Adipocyte (in vitro differentiated cells): ENCODE measurements at regions not wholly inside any gene's neighbourhood (a gene's known extent, or its start where the extent isn't known, plus 50 kb on each side); places are given as distances from the start of the nearest gene placed in this dataset.

Experiments used
- DNase-seq: peaks from one replicate; pipeline ENCODE4 v3.0.0-alpha.2; 2015; ENCODE audit warnings: low read depth
- H3K27me3 ChIP-seq: replicated peaks from 2 replicates; pipeline ENCODE4 v1.7.0; 2013; ENCODE audit warnings: mild to moderate bottlenecking, low read length, moderate library complexity; ENCODE audit not compliant: control insufficient read depth, insufficient read depth
- H3K36me3 ChIP-seq: 2 replicates; pipeline ENCODE4 v1.7.0; 2013; ENCODE audit warnings: low read length, mild to moderate bottlenecking, moderate library complexity; ENCODE audit not compliant: control insufficient read depth, insufficient read depth, severe bottlenecking
- H3K4me1 ChIP-seq: 2 replicates; pipeline ENCODE4 v1.7.0; 2013; ENCODE audit warnings: mild to moderate bottlenecking, low read length, moderate library complexity; ENCODE audit not compliant: control insufficient read depth, insufficient read depth
- H3K4me3 ChIP-seq: 2 replicates; pipeline ENCODE4 v1.7.0; 2013; ENCODE audit warnings: mild to moderate bottlenecking, low read length, moderate library complexity
- H3K9ac ChIP-seq: 2 replicates; pipeline ENCODE4 v1.7.0; 2013; ENCODE audit warnings: mild to moderate bottlenecking, low read length, moderate library complexity
- H3K9me3 ChIP-seq: 2 replicates; pipeline ENCODE4 v1.7.0; 2013; ENCODE audit warnings: mild to moderate bottlenecking, low read length, moderate library complexity; ENCODE audit not compliant: control insufficient read depth

- H3K4me1 ChIP-seq, result peaks cover 3% of the 10 kb centered on the region
- H3K27me3 ChIP-seq, result peaks cover 17% of the 10 kb centered on the region
- DNase-seq, result no peak
- no peak overlapping the region for H3K9ac ChIP-seq
- H3K9me3 ChIP-seq, result peaks cover 7% of the 10 kb centered on the region
- H3K36me3 ChIP-seq, result no peaks in the 10 kb centered on the region
- no peak overlapping the region for H3K4me3 ChIP-seq
Observed at GRCh38 chr10:2917926-2918325, 149.4 kb upstream of the PFKP start.

GRCh38 chr10:2915412-2915811, 151.9 kb upstream of the PFKP start:
- H3K9ac ChIP-seq, result no peak overlapping the region
- H3K4me3 ChIP-seq, result no peak overlapping the region
- no peak for DNase-seq
- H3K27me3 ChIP-seq, result peaks cover 29% of the 10 kb centered on the region
- H3K9me3 ChIP-seq, result peaks cover 7% of the 10 kb centered on the region
- H3K4me1 ChIP-seq, result peaks cover 3% of the 10 kb centered on the region
- no peaks in the 10 kb centered on the region for H3K36me3 ChIP-seq

GRCh38 chr10:2914741-2915140, 152.6 kb upstream of the PFKP start:
- Histone ChIP-seq H3K9me3 (peaks cover 3% of the 10 kb centered on the region), H3K9ac (no peak overlapping the region), H3K27me3 (peaks cover 29% of the 10 kb centered on the region), H3K36me3 (no peaks in the 10 kb centered on the region), H3K4me1 (peaks cover 3% of the 10 kb centered on the region), H3K4me3 (no peak overlapping the region)
- DNase-seq, result no peak

GRCh38 chr10:2913474-2913873, 153.9 kb upstream of the PFKP start:
- no peak for DNase-seq
- Histone ChIP-seq H3K4me3 (no peak overlapping the region), H3K36me3 (no peaks in the 10 kb centered on the region), H3K4me1 (no peaks in the 10 kb centered on the region), H3K27me3 (peaks cover 36% of the 10 kb centered on the region), H3K9me3 (no peaks in the 10 kb centered on the region), H3K9ac (no peak overlapping the region)

- no peaks in the 10 kb centered on the region for H3K9me3 ChIP-seq
- H3K4me1 ChIP-seq, result no peaks in the 10 kb centered on the region
- H3K36me3 ChIP-seq, result no peaks in the 10 kb centered on the region
- no peak overlapping the region for H3K4me3 ChIP-seq
- no peak overlapping the region for H3K9ac ChIP-seq
- H3K27me3 ChIP-seq, result peaks cover 39% of the 10 kb centered on the region
- DNase-seq, result no peak
Observed at GRCh38 chr10:2910656-2911055, 156.7 kb upstream of the PFKP start.

- H3K4me1 ChIP-seq, result no peaks in the 10 kb centered on the region
- H3K9ac ChIP-seq, result no peak overlapping the region
- H3K27me3 ChIP-seq, result peaks cover 39% of the 10 kb centered on the region
- no peak for DNase-seq
- H3K36me3 ChIP-seq, result no peaks in the 10 kb centered on the region
- H3K4me3 ChIP-seq, result no peak overlapping the region
- no peaks in the 10 kb centered on the region for H3K9me3 ChIP-seq
Observed at GRCh38 chr10:2909921-2910320, 157.4 kb upstream of the PFKP start.

GRCh38 chr10:2908851-2909630, 158.3 kb upstream of the PFKP start:
- H3K27me3 ChIP-seq, result peaks cover 40% of the 10 kb centered on the region
- H3K36me3 ChIP-seq, result no peaks in the 10 kb centered on the region
- no peaks in the 10 kb centered on the region for H3K9me3 ChIP-seq
- H3K4me3 ChIP-seq, result no peak overlapping the region
- no peak overlapping the region for H3K9ac ChIP-seq
- no peak for DNase-seq
- H3K4me1 ChIP-seq, result no peaks in the 10 kb centered on the region

GRCh38 chr10:2906974-2907373, 160.4 kb upstream of the PFKP start:
- Histone ChIP-seq H3K9me3 (no peaks in the 10 kb centered on the region), H3K27me3 (peaks cover 33% of the 10 kb centered on the region), H3K4me1 (no peaks in the 10 kb centered on the region), H3K4me3 (no peak overlapping the region), H3K9ac (no peak overlapping the region), H3K36me3 (no peaks in the 10 kb centered on the region)
- DNase-seq, result no peak

DNA sequence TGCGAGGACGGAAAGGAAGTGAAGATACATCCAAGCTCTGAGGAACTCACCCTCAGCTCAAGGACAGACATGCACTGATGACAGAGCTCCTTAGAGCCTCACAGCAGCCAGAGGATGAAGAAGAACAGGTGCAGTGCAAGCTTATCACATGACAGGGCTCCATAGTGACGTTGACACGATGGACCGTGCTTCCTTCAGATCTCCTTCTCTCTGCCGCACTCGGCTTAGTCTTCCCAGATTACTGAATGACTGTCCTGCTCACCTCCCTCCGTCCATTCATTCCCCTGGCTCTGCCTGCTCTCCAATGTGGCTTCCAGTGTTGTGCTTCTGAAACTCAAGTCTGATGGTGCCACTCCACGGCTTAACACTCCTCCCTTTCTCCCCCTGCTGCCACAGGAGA, 161.5 kb upstream of the PFKP start:
- Histone ChIP-seq H3K27me3 (peaks cover 31% of the 10 kb centered on the region), H3K4me1 (no peaks in the 10 kb centered on the region), H3K9me3 (no peaks in the 10 kb centered on the region), H3K36me3 (no peaks in the 10 kb centered on the region), H3K9ac (no peak overlapping the region), H3K4me3 (no peak overlapping the region)
- DNase-seq, result no peak

DNA sequence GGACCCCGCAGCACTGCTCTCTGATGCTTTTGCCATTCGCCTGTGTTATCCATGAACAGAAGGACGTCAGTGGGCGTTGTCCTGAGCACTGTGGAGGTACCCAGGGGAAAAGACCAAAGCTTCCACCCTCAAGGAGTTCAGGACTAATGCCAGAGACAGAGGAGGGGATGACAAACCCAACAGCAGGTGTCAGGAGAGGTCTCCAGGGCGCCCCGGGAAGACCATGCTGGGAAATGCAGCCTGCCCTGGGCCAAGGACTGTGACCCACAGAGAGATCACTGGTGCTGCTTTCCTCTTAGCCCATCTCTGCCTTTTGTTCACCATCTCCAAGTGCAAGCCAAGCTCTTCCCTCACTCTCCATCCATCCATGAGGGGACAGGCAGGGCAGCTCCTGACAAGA, 166.8 kb upstream of the PFKP start:
- Histone ChIP-seq H3K27me3 (peaks cover 31% of the 10 kb centered on the region), H3K9ac (no peak overlapping the region), H3K4me1 (no peaks in the 10 kb centered on the region), H3K4me3 (no peak overlapping the region), H3K9me3 (no peaks in the 10 kb centered on the region), H3K36me3 (no peaks in the 10 kb centered on the region)
- no peak for DNase-seq

DNA sequence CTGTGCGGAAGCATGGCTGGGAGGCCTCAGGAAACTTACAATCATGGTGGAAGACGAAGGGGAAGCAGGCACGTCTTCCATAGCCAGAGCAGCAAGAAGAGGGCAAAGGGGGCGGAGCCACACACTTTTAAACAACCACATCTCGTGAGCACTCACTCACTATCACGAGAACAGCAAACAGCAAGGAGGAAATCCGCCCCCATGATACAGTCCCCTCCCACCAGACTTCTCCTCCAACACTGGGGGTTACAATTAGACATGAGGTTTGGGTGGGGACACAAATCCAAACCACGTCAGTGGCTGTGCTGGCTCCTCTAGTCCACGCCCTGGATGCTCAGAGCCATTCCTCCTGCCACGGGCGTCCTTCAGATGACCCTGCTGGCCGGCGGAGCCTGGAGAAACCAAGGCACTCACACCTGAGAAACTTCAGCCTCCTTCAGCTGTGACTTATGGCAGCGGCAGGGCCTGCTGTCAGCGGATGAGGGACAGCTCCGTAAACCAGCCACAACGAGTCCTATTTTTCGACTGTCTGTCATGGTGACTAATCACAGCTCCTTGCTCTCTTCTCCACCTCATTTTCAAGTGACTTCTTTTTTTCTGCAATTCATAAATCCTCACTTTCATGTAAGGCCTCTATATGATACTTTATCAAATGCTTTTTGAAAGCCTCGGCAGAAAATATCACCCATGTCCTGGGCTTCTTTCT, 167.9 kb upstream of the PFKP start:
- DNase-seq, result no peak
- no peak overlapping the region for H3K9ac ChIP-seq
- H3K4me1 ChIP-seq, result no peaks in the 10 kb centered on the region
- H3K27me3 ChIP-seq, result peaks cover 36% of the 10 kb centered on the region
- H3K9me3 ChIP-seq, result no peaks in the 10 kb centered on the region
- no peak overlapping the region for H3K4me3 ChIP-seq
- H3K36me3 ChIP-seq, result no peaks in the 10 kb centered on the region
